NCI-H2227 (cell line): ENCODE measurements at regions not wholly inside any gene's neighbourhood (a gene's known extent, or its start where the extent isn't known, plus 50 kb on each side); places are given as distances from the start of the nearest gene placed in this dataset.

Experiments
- DNase-seq: peaks from one replicate; lab custom pipeline; 2025; ENCODE audit not compliant: unreplicated experiment; lab: John Stamatoyannopoulos, UW

- DNase-seq, result no peak
Observed at GRCh38 chr10:31586723-31587638, 268.0 kb downstream of the ZEB1 start.

- no peak for DNase-seq
Observed at GRCh38 chr10:31584876-31585275, 265.9 kb downstream of the ZEB1 start.

GRCh38 chr10:31584098-31584631, 265.1 kb downstream of the ZEB1 start:
- DNase-seq, result peak; percentile 51

- no peak for DNase-seq
Observed at GRCh38 chr10:31583293-31583692, 264.3 kb downstream of the ZEB1 start.

GRCh38 chr10:31582365-31583052, 263.5 kb downstream of the ZEB1 start:
- DNase-seq, result no peak

- DNase-seq, result no peak
Observed at GRCh38 chr10:31581741-31582323, 262.8 kb downstream of the ZEB1 start.

GRCh38 chr10:31580646-31581045, 261.6 kb downstream of the ZEB1 start:
- DNase-seq, result no peak
